ENCODE measurements at regions not wholly inside any gene's neighbourhood (a gene's known extent, or its start where the extent isn't known, plus 50 kb on each side); places are given as distances from the start of the nearest gene placed in this dataset.

- Histone ChIP-seq H3K4me2 (no peak overlapping the region), H3K9me3 (no peaks in the 10 kb centered on the region), H3K4me1 (no peaks in the 10 kb centered on the region), H3K27ac (no peak overlapping the region), H3K4me3 (no peak overlapping the region)
- DNase-seq (ENCODE audit: low read depth in 1 of 2, low spot score in 1 of 2) = no peak
- no peak for ATAC-seq
- TF ChIP-seq USF2 (IDR thresholded peaks at IDR 0.05) (no peak), RCOR1 (IDR thresholded peaks at IDR 0.05; ENCODE audit: low read depth, low read length) (no peak), ZFP36 (IDR thresholded peaks at IDR 0.05; ENCODE audit: borderline replicate concordance, partially characterized antibody) (no peak), ZSCAN20 (CRISPR knock-in tag; IDR thresholded peaks at IDR 0.05) (no peak), POLR2AphosphoS2 (conservative IDR thresholded peaks at IDR 0.05; ENCODE audit: low read length) (no peak), RARB (CRISPR knock-in tag; IDR thresholded peaks at IDR 0.05) (no peak), NPAS2 (CRISPR knock-in tag; IDR thresholded peaks at IDR 0.05; ENCODE audit: borderline replicate concordance) (no peak), EHF (CRISPR knock-in tag; IDR thresholded peaks at IDR 0.05) (no peak), ELK1 (IDR thresholded peaks at IDR 0.05; ENCODE audit: low read depth, low read length) (no peak), SREBF2 (IDR thresholded peaks at IDR 0.05) (no peak), KDM1A (IDR thresholded peaks at IDR 0.05; ENCODE audit: low read depth) (no peak), BCL3 (IDR thresholded peaks at IDR 0.05) (no peak), RNF2 (IDR thresholded peaks at IDR 0.05; ENCODE audit: borderline replicate concordance, low read depth) (no peak)
- no peak for FAIRE-seq
- ChIA-PET POLR2A (no interaction called here), CTCF (no interaction called here)
- WGBS (ENCODE audit: missing lambda C conversion rate) = 47% methylated on average over 10 of the region's 24 CpGs
These were observed 60.0 kb upstream of the NKX1-1 start for GRCh38 chr4:1466034-1466862.

- DNase-seq (ENCODE audit: low read depth in 1 of 2, low spot score in 1 of 2) (no peak), ATAC-seq (no peak), FAIRE-seq (no peak)
- no peak overlapping the region for H3K27ac ChIP-seq
- WGBS (ENCODE audit: missing lambda C conversion rate) = 29% methylated on average over 13 of the region's 24 CpGs
- no peaks in the 10 kb centered on the region for H3K9me3 ChIP-seq
- ChIA-PET CTCF (interaction anchor here (1.2 kb wide), 1 partner anchor 84 kb away, joined by 3 read pairs; no protein-coding TSS in a partner anchor), POLR2A (no interaction called here)
- no peak for TF ChIP-seq PBX3 (IDR thresholded peaks at IDR 0.05)
- no peak overlapping the region for H3K4me3 ChIP-seq
- H3K4me1 ChIP-seq = no peaks in the 10 kb centered on the region
- no peak overlapping the region for H3K4me2 ChIP-seq
These were observed 59.2 kb upstream of the NKX1-1 start for GRCh38 chr4:1465173-1466033.

- Histone ChIP-seq H3K4me3 (no peak overlapping the region), H3K27ac (no peak overlapping the region), H3K9me3 (no peaks in the 10 kb centered on the region), H3K4me1 (no peaks in the 10 kb centered on the region), H3K4me2 (no peak overlapping the region)
- TF ChIP-seq RARB (CRISPR knock-in tag; IDR thresholded peaks at IDR 0.05) (no peak), MYC (IDR thresholded peaks at IDR 0.05; ENCODE audit: borderline replicate concordance, low read length) (no peak), RNF2 (IDR thresholded peaks at IDR 0.05; ENCODE audit: borderline replicate concordance, low read depth) (no peak), TFCP2L1 (CRISPR knock-in tag; IDR thresholded peaks at IDR 0.05) (no peak), JUNB (IDR thresholded peaks at IDR 0.05) (no peak), HES2 (IDR thresholded peaks at IDR 0.05) (no peak), CHD4 (IDR thresholded peaks at IDR 0.05; ENCODE audit: borderline replicate concordance) (no peak)
- DNase-seq (ENCODE audit: low read depth in 1 of 2, low spot score in 1 of 2) = no peak
- POLR2A ChIA-PET = no interaction called here
- FAIRE-seq = no peak
- CTCF ChIA-PET = interaction anchor here (1.2 kb wide), 1 partner anchor 85 kb away, joined by 3 read pairs; no protein-coding TSS in a partner anchor
- no peak for ATAC-seq
- 60% methylated on average over 12 of the region's 15 CpGs for WGBS (ENCODE audit: missing lambda C conversion rate)
These were observed 58.4 kb upstream of the NKX1-1 start for GRCh38 chr4:1464581-1465171.

All from A549 (cell line).